Prostate gland (tissue), 2 donors: ENCODE measurements at regions not wholly inside any gene's neighbourhood (a gene's known extent, or its start where the extent isn't known, plus 50 kb on each side); places are given as distances from the start of the nearest gene placed in this dataset.

ENCODE experiments used
- POLR2AphosphoS5 ChIP-seq: sonication (generic); formaldehyde crosslinking; IDR thresholded peaks from one replicate; pipeline ENCODE4 v1.6.1; 2017; ENCODE audit warnings: antibody characterized with exemption
- TF ChIP-seq, protein P1 (sequence below), 4 experiments: fragments of 200-600 bp in 2 of 4; fragments of 450-650 bp in 2 of 4; sonication (generic) in 2 of 4; IDR thresholded peaks; 1 replicate in 3 of 4; 2 replicates in 1 of 4; pipeline ENCODE4 v1.5.1; 2016 to 2019; ENCODE audit warnings: antibody characterized with exemption in 4 of 4, mild to moderate bottlenecking in 2 of 4, moderate library complexity in 2 of 4

DNA sequence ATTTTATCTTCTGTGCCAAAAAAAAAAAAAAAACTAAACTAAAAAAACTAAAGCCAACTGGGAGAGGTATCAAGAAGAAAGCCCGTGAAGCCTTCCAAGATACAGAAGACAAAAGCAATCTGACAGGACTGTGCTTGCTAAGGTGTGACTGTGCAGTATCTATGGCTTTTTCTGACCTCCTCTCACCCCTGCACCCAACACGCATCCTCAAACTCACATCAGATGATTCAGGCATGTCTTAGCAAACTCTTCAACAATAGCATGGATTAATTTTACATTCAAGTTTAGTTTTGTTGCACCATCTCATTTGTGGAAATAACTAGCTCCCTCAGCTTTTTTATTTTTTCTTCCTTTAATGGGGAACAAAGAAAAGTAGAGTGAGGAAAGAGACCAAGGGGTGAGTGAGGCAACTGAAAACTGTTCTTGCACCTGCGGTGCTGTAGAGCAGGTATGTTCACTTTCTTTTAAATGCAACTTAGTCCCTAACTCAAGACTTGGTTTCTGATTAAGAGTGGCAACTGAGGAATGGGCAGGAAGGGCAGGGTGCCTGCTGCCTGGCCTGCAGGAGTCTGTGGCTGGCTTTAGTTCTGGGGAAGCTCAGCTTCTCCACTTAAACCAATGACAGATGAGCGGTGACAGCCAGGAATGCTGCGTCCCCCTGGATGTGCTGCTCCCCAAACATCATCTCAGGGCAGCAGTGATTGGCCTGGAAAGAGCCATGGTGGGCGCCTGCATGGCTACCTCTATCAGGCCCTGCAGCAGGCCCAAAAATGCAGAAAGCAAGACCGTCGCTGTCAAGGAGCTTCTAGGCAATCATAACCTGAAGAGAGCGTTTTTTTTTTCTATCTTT lies 71.3 kb upstream of the LRRC8B start:
- TF ChIP-seq, protein P1, sequence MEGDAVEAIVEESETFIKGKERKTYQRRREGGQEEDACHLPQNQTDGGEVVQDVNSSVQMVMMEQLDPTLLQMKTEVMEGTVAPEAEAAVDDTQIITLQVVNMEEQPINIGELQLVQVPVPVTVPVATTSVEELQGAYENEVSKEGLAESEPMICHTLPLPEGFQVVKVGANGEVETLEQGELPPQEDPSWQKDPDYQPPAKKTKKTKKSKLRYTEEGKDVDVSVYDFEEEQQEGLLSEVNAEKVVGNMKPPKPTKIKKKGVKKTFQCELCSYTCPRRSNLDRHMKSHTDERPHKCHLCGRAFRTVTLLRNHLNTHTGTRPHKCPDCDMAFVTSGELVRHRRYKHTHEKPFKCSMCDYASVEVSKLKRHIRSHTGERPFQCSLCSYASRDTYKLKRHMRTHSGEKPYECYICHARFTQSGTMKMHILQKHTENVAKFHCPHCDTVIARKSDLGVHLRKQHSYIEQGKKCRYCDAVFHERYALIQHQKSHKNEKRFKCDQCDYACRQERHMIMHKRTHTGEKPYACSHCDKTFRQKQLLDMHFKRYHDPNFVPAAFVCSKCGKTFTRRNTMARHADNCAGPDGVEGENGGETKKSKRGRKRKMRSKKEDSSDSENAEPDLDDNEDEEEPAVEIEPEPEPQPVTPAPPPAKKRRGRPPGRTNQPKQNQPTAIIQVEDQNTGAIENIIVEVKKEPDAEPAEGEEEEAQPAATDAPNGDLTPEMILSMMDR (IDR thresholded peaks at IDR 0.05) = no peak
- no peak for TF ChIP-seq POLR2AphosphoS5
